Thymus (tissue), 11 donors: ENCODE measurements at regions not wholly inside any gene's neighbourhood (a gene's known extent, or its start where the extent isn't known, plus 50 kb on each side); places are given as distances from the start of the nearest gene placed in this dataset.

Experiments
- DNase-seq, 9 donors: peaks; one replicate each; pipeline ENCODE4 v3.0.0-alpha.2; 2013; ENCODE audit warnings: low spot score in 9 of 9, low read depth in 6 of 9, missing footprints in 1 of 9
- H3K27ac ChIP-seq, 2 donors: one replicate each; pipeline ENCODE4 v1.5.1; 2013; ENCODE audit warnings: control low read depth in 1 of 2, low read depth in 1 of 2, low read length in 1 of 2, mild to moderate bottlenecking in 1 of 2, moderate library complexity in 1 of 2
- H3K27me3 ChIP-seq, 2 donors: one replicate each; pipeline ENCODE4 v1.5.1; 2013; ENCODE audit warnings: low read length in 1 of 2; ENCODE audit not compliant: control insufficient read depth in 2 of 2, insufficient read depth in 1 of 2
- H3K36me3 ChIP-seq, 2 donors: one replicate each; pipeline ENCODE4 v1.5.1; 2013; ENCODE audit warnings: low read length in 1 of 2, mild to moderate bottlenecking in 1 of 2, moderate library complexity in 1 of 2; ENCODE audit not compliant: control insufficient read depth in 2 of 2, insufficient read depth in 2 of 2
- H3K4me1 ChIP-seq, 2 donors: one replicate each; pipeline ENCODE4 v1.5.1; 2013; ENCODE audit warnings: low read length in 2 of 2; ENCODE audit not compliant: control insufficient read depth in 2 of 2, insufficient read depth in 2 of 2
- H3K4me3 ChIP-seq, 2 donors: one replicate each; pipeline ENCODE4 v1.5.1; 2013; ENCODE audit warnings: low read length in 2 of 2, control low read depth in 1 of 2, mild to moderate bottlenecking in 1 of 2
- H3K9me3 ChIP-seq, 2 donors: one replicate each; pipeline ENCODE4 v1.5.1; 2013; ENCODE audit warnings: low read length in 1 of 2, mild to moderate bottlenecking in 1 of 2; ENCODE audit not compliant: control insufficient read depth in 2 of 2, insufficient read depth in 1 of 2
- WGBS: extraction: QIAGEN DNeasy Blood & Tissue Kit; methylation state at CpG from one replicate; pipeline ENCODE4 v1.1.7; 2013; 5-methylcytosine and 5-hydroxymethylcytosine counted together
- donor health status: healthy.

DNA sequence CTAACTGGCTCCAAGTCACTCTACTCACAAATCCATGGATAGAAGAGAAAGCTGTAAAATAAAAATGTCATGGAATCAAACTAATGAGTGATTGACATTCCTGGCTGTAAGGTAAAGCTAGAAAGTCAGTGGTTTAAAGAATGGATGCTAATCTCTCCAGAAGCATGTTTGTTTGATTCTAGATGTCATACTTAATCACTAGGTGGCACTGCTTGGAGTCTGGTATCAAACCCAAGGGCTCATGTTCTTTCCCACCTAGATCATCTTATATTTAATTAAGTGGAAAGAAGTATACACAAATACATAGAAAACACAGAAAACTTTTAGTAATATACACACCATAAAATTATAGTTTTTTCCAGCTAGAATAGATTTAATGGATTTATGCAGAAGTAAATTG, 2666.6 kb downstream of the PCDH7 start:
- Histone ChIP-seq H3K27ac (no peak overlapping the region), H3K4me1 (no peaks in the 10 kb centered on the region), H3K4me3 (no peak overlapping the region), H3K36me3 (no peaks in the 10 kb centered on the region), H3K27me3 (no peaks in the 10 kb centered on the region), H3K9me3 (no peaks in the 10 kb centered on the region)
- no peak for DNase-seq

DNA sequence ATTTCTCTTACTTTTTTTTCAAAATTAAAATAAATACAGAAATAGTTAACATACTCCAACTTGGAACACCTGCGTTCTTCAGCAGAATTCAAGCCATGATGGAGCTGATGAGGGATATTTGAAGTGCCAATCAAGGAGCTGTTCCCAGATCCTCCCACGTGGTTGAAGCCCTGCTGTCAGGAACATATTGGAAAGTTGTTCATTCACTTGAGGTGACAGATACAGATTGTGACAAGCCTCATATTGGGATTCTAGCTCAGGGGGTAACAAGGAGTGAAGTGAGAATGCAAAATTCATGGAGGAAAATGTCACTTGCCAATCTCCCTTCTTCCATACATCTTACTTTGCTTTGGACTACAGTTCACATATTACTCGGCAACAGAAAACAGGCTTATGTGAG, 2670.8 kb downstream of the PCDH7 start:
- H3K4me3 ChIP-seq: no peak overlapping the region
- 82% methylated on average over 3 of the region's 3 CpGs for WGBS

GRCh38 chr4:33395731-33396485, 2675.7 kb downstream of the PCDH7 start:
- DNase-seq: no peak
- Histone ChIP-seq H3K4me1 (no peaks in the 10 kb centered on the region), H3K4me3 (no peak overlapping the region), H3K9me3 (peaks cover 0 to 2% of the 10 kb centered on the region in 2 donors), H3K27ac (no peak overlapping the region), H3K27me3 (no peaks in the 10 kb centered on the region), H3K36me3 (no peaks in the 10 kb centered on the region)

More for the DNA sequence above, 2670.8 kb downstream of the PCDH7 start:
- H3K27me3 ChIP-seq: no peaks in the 10 kb centered on the region
- no peak for DNase-seq
- no peak overlapping the region for H3K27ac ChIP-seq
- no peaks in the 10 kb centered on the region for H3K36me3 ChIP-seq
- H3K4me1 ChIP-seq: no peaks in the 10 kb centered on the region
- H3K9me3 ChIP-seq: peaks cover 0 to 2% of the 10 kb centered on the region in 2 donors

GRCh38 chr4:33400504-33400903, 2680.3 kb downstream of the PCDH7 start:
- H3K36me3 ChIP-seq: no peaks in the 10 kb centered on the region
- no peak overlapping the region for H3K4me3 ChIP-seq
- 95% methylated on average over 11 of the region's 11 CpGs for WGBS
- no peaks in the 10 kb centered on the region for H3K9me3 ChIP-seq
- H3K27me3 ChIP-seq: no peaks in the 10 kb centered on the region
- no peak overlapping the region for H3K27ac ChIP-seq
- no peaks in the 10 kb centered on the region for H3K4me1 ChIP-seq
- no peak for DNase-seq

- no peak overlapping the region for H3K27ac ChIP-seq
- H3K4me1 ChIP-seq: no peaks in the 10 kb centered on the region
- no peak for DNase-seq
- WGBS: 94% methylated on average over 2 of the region's 2 CpGs
- H3K4me3 ChIP-seq: no peak overlapping the region
- H3K27me3 ChIP-seq: no peaks in the 10 kb centered on the region
- no peaks in the 10 kb centered on the region for H3K9me3 ChIP-seq
- H3K36me3 ChIP-seq: no peaks in the 10 kb centered on the region
These were observed 2687.3 kb downstream of the PCDH7 start for GRCh38 chr4:33407496-33407895.

DNA sequence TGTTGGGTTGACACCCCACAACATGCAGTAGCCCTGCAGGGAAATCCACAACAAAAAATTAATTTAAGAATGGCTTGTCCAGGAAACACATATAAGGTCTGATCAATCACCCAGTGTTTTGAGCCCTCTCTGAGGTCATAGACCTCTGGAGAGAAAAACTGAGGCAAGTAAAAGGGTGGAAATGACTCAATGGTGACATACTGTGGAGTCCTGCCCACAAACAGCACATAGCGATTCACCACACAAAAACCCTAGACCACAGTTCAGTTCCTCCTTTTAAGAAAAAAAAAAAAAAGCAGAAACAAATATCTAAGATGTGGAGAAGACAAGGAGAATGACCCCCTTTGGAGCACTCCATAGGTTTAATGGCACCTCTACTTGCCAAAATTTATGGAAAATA, 2691.0 kb downstream of the PCDH7 start:
- WGBS: 56% methylated on average over 1 of the region's 1 CpG
- Histone ChIP-seq H3K36me3 (no peaks in the 10 kb centered on the region), H3K4me1 (no peaks in the 10 kb centered on the region), H3K4me3 (no peak overlapping the region), H3K27me3 (no peaks in the 10 kb centered on the region), H3K27ac (no peak overlapping the region), H3K9me3 (no peaks in the 10 kb centered on the region)
- no peak for DNase-seq

GRCh38 chr4:33421887-33422286, 2701.7 kb downstream of the PCDH7 start:
- Histone ChIP-seq H3K4me1 (no peaks in the 10 kb centered on the region), H3K4me3 (no peak overlapping the region), H3K36me3 (no peaks in the 10 kb centered on the region), H3K27me3 (no peaks in the 10 kb centered on the region), H3K9me3 (no peaks in the 10 kb centered on the region), H3K27ac (no peak overlapping the region)
- 91% methylated on average over 3 of the region's 3 CpGs for WGBS
- DNase-seq: no peak

DNA sequence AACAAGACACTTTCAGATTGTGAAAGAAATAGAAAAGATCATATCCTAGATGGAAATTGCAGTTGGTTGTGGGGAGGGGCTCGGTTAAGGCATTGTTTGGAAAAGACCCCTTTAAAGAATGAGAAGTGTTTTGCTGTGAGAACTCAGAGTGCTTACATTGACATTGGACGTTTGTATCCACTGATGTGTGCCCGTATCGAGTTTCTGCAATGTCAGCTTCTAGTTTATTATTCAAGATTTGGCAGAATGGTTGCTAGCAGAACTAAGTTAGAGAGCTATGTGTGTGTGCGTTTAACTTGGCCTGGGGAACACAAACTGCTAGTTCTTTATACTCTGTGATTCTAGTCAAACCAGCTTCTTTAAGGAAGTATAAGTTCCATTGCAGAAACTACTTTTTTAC, 2702.5 kb downstream of the PCDH7 start:
- no peak for DNase-seq
- Histone ChIP-seq H3K36me3 (no peaks in the 10 kb centered on the region), H3K27ac (no peak overlapping the region), H3K4me3 (no peak overlapping the region), H3K9me3 (no peaks in the 10 kb centered on the region), H3K4me1 (no peaks in the 10 kb centered on the region), H3K27me3 (no peaks in the 10 kb centered on the region)
- WGBS: 86% methylated on average over 5 of the region's 5 CpGs

DNA sequence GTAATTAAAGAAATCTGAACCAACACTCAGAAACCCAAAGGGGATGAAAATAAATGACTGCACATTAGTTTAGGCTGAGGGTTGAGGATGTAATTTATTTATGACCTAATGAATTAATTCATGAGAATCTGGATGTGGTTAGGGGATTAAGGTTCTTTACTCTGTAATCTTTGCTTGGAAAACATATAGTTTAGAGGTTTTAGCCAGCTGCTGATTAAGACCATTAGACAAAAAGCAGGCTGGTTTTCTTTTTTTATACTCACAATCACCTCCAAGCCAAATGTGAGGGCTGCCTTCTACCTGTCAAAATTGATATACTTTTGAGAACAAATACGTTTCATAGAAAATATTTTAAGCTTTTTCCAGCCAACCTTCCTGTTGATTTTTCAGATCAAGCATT, 2705.8 kb downstream of the PCDH7 start:
- Histone ChIP-seq H3K27ac (no peak overlapping the region), H3K36me3 (no peaks in the 10 kb centered on the region), H3K4me3 (no peak overlapping the region), H3K4me1 (no peaks in the 10 kb centered on the region), H3K9me3 (no peaks in the 10 kb centered on the region), H3K27me3 (no peaks in the 10 kb centered on the region)
- no peak for DNase-seq
- 65% methylated on average over 1 of the region's 1 CpG for WGBS
